Left kidney (tissue), 1 donor: ENCODE measurements at regions not wholly inside any gene's neighbourhood (a gene's known extent, or its start where the extent isn't known, plus 50 kb on each side); places are given as distances from the start of the nearest gene placed in this dataset.
"Not testable (repeated sequence)": the region's sequence is repeated elsewhere in the genome, so short reads cannot be mapped to it uniquely, and the experiment has no call there.

Source experiments
- DNase-seq: peaks from one replicate; pipeline ENCODE4 v3.0.0-alpha.2; 2013

DNA sequence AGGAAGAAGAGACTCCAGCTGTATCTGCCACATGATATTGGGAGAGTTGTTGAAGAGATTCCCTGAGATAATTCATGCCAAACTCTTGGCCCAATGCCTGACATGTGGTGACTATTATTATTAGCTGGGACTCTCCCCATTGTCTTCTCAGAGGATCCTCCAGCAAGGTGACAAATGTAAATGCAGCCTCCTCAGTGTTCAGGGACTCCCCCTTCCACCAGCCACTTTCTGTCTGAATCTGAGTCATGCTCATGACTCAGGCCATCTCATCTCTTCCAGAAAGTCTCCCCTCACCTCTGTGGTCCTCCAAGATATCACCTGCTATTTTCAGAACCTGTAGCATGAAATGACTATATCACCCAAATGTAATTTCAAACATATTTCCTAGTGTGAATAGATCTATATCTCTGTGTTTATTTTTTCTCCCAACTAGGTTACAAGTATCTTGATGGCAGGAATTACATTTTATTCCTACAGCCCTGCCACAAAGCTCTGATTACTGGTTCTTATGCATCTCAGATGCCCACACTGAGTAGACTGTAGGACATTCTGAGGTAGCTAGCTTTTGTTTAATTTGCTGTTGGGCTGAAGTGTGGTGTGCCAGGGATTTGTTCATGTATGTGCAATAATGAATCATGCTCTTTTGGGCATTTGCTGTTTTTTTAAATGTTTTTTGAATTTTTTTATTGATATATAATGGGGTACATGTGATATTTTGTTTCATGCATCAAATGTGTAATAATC, 126.6 kb upstream of the IL12B start:
- no peak for DNase-seq

DNA sequence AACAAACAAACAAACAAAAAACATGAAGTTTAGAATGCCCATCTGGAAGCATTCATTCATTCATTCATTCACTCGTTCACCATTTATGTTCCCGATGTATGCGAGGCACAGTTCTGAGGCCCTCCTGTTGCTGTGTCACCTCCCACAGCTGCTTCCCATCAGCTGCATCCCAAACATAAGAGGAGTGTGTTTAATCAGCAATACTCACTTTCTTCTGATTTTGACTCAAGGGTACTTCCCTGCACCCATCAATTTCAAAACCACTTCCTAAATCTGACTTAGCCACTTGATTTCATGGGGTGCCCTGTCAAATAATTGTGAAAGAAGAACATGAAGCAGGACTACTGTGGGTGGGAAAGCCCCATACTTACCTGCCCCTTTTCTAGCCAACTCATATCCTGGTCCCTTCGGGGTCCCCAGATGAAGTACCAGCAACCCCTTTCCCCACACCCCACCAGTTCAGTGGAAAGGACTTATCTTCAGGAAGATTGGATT, 128.0 kb upstream of the IL12B start:
- DNase-seq: no peak

DNA sequence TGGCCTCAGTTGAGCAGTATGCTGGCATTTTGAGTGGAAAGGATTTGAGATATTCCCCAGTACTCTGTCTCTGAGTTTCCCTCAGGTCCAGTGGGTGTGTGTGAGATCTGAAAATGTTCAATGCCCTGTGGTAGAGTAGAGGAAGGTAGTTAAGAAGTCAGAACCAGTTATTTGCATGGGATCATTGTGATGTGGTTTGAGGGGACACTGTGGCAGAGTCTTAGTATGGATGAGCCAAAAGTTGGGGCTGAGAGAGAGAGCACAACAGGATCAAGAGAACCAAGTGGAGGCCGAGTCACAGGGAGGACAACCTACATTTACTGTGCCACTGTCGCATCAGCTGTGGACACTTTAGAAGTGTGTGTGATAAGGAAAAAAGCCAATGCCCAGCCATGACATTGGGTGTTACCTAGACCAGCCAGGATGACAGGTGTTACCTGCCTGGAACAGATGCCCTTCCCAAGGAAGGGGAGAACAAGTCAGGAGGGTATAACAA, 128.9 kb upstream of the IL12B start:
- DNase-seq: no peak

DNA sequence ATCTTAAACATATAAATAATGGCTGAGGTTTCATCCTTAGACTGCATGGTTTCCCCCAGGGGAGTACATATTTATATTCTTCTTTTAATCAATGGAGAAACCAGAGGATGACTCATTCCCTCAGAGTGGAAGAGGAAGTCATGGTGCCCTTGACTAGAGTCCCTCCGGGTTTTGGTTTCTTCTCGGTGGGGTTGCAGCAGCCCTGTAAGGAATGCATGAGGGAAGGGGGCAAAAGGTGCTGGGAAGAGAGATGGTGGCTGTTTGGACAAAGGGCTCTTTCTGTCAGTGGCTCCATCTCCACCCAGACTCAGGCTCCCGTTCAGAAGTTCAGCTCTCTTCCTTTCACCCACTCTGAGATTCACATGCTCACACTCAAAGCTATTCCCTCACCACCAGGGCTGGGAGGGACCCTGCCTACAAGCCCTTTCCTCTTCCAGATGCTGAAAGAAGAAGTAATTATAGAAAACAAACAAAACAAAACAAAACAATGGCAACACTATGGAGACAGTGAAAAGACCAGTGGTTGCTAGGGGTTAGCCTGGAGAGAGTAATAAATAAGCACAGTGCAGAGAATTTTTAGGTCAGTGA, 129.8 kb upstream of the IL12B start:
- DNase-seq: no peak

DNA sequence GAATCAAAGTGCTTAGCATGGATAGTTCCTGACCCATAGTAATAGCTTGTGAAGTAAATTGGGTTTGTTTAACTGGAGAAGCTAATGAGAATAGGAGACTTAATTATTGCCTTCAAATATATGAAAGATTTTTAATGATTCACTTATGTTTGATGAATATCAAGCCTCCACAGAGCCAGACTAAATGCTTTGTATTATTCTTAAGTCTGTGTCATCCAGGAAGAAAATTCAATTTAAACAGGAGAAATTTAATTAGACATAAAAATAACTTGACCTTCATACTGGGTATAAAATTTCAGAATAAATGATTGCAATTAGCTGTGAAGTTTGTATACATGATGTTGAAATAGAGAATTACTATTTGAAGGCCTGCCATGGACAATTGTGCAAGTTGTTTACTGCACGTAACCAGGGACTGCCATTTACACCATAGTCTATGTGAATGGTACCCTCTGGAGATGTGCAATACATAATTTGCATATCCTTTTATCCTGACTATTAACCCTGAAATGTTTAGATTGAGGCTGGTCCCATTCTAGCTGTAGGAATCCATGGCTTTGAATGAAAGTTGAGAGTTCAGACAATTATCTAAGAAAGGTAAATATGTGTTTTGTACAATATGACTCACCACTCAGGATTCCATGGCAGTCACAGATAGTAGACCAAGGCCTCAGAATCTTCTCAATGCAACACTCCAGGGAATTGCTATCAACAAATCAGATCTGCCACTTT, 133.5 kb upstream of the IL12B start:
- no peak for DNase-seq

DNA sequence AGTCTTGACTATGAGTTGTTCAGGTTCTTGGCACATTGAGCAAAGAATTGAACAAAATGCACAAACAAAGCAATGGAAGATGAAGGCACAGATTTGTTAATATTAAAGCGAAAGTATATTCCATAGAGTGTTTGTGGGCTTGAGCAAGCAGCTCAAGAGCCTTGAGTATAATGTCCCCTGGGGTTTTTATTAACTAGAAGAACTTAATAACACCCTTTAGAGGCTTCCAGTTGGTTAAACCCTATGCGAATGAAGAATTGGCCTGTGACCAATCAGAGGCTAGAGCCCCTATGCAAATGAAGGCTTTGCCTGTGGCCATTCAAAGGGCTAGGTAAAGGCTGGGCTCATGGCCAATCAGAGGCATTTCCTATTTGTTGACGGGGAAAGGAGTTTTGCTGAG, 135.3 kb upstream of the IL12B start:
- no peak for DNase-seq

DNA sequence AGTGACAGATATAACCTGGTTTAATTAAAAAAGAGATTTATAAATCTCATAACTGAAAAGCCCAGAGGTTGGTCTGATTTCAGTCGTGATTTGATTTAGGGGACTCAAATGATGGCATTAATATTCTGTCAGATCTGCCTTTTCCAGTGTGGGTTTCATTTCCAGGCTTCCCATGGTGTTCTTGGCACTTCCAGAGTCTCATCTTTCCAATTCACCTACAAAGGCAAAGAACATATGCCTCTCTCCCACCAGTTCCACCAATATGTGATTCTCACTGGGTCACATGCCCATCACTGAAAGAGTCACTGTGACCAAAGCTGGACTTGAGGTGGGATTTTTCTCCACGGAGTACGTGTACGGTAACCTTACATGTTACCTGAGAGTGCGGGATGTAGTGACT, 137.4 kb upstream of the IL12B start:
- no peak for DNase-seq

DNA sequence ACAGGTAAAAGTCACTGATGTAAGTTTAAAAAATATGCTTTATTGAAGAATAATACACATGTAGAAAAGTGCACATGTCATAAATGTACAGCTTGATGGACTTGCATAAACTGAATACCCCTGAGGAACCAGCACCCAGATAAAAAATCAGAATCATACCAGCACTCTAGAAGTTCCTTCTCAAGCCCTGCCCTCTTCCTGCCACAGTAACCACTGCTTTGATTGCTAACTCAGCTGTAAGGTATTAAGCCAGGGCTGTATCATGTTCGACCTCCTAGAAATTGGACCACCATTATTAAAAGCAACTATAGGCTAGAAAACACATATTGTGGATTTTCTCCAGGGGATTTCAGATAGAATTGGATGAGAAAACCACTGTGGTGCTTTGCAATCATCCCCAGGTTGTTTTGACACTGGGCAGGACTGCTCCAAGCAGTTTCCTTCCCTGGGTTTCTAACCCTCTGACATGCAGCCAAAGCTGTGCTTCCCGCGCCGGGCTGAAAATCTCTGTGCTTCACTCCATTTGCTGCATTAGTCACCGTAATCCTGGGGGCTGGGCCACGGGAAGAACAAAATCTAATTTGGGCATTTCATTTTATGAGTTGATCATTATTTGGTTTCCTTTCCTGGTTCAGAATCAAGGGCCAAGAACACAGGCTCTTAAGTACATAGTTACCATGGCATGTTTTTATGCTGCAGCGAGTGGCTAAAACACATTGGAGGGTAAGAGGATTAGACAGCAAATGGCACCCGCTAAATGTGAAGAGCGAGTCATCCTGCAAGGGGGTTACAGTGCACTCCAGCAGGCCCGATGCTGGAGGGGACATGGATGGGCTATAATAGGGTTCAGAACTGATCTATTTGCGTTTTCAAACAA, 139.4 kb upstream of the IL12B start:
- no peak for DNase-seq

DNA sequence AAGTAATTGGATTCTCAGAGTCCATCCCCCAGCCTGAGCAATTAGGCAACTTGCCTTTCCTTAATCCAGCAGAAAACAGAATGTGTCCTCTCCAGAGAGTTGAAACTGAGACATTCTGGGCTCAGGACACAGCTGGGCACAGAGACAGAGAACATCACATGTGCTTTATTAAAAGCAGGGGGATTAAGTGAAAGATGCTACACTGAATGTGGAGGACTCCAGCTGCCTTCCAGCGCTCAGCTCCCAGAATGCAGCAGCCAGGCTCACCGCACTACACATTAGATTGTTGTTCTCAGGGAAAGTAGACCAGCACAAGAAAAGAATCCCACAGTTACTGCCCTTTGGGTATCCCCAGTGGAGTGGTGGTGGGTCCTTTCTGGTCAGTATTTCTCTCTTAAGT, 141.6 kb upstream of the IL12B start:
- no peak for DNase-seq

DNA sequence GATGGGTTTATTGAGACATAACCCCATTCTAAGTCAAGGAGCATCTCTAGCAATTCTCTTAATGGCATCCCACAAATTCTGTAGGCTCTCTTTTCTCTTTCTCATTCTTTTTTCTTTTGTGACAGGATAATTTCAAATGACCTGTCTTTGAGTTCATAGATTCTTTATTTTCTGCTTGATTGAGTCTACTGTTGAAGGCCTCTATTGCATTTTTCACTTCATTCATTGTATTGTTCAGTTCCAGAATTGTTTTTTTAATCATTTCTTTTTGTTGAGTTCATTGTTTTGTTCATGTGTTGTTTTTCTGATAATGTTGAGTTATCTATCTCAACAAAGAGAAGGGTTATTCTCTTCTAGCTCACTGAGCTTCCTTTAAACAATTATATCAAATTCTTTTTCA, 144.7 kb upstream of the IL12B start:
- DNase-seq: no peak

DNA sequence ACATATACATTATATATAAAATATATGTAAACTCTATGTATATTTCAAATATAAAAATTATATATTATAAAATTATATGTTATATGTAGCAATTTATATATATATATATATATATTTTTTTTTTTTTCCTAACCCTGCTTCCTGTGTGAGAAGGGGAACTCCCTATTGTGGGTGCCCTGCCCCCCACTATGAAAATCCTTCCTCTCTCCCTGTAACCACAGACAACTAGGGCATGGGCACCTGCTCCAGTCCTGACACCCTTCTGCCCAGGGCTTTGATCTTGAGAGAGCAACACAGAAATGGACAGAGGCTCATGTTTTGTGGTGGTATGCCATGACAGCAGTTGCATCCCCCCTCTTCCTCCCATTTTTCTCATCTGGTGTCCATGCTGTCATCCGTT, 148.7 kb upstream of the IL12B start:
- DNase-seq: no peak

DNA sequence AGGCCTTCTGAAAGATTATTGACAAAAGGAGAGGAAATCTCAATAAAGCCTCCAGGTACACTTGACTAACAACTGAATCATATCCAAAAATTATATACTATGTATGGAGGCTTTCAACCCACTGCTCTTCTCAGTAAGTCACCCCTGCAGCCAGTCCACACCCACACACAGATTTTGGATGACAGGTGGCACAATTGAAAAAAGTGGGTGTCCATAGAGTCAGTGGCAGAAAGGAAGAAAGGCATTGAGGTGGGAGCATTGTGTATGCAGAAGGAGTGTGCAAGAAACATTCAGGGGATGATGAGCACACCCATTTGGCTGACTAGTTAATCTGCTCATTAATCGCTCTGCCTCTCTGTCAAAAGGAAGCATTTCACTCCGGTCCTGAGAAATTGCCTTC, 150.6 kb upstream of the IL12B start:
- DNase-seq: no peak

DNA sequence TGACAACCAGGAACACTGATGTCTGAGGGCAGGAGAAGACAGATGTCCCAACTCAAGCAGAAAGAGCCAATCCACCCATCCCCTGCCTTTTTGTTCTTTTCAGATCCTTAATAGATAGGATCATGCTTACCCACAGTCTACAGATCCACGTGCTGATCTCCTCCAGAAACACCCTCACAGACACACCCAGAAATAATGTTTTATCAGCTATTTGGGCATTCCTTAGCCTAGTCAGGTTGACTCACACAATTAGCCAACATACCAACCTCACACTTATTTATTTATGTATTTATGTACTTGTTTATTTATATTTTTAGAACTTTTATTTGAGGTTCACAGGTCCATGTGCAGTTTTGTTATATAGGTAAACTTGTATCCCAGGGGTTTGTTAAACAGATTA, 151.5 kb upstream of the IL12B start:
- DNase-seq: no peak

DNA sequence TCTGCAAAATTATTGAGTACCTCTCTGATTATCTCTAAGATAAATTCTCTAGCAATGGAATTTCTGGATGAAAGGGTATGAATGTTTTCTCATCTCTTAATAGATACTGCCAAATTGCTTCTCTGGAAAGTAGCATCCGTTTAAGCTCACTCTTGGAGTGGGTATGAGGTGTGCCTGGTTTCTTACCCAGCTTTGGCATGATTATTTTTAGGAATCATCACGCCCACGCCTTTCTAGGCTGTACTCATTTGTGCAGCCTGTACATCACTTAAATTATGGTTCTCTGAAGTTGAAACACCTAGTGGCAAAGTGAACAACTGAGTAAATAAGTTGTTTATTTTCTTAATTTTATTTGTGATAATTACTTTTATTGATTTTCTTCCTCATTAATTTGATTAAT, 156.5 kb upstream of the IL12B start:
- no peak for DNase-seq

DNA sequence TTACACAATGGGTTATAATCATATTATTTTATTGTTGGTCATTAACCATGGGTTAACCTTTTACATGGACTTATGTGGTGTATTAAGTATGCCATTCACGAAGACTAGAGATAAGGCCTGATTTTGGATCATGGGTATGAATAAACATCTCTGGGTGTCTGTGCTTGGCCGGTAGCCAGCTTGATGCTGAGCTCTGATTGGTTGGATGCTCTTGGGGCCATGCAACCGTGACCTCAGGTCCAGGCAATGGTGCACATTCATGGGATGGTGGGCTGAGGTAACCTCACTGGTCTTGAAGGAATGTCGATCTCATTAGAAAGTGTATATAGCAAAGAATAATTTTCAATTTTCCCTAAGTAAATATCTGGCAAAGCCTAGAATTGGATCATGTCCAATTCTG, 158.2 kb upstream of the IL12B start:
- no peak for DNase-seq

DNA sequence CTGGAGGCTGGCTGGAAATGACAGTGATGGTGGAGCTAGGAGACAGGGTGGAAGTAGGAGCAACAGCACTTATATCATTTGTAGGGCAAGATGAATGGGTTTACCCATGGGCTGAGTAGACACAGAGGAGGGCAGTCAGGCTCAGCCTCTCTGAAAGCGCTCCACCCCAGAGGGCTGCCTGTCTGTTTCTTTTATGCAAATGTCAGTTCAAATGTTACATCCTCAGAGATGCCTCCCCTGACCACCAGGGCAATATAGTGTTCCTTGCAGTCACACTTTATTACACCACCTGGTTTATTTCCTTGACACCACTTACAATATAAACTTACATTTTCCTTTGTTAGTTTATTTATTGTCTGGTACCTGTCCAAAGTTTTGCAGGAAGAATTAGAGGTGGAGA, 159.5 kb upstream of the IL12B start:
- DNase-seq: no peak

DNA sequence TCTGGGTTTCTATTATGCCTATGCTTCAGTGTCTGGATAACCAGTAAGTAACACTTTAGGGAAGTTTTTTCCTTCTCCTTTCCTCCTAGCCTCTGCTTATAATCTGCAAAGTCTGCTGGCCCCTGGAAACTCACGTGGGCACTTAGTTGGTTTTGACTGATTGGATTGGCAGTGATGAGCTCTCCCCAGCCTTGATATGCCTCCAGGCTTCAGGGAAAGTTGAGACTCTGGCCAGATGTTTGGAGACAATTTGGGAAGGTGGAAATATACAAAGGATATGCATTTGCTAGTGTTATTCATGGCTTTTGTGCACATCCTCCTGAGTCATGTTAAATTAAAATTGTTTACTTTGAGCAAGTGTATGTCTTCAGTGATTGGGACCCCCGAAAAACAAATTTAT, 160.2 kb upstream of the IL12B start:
- DNase-seq: no peak

DNA sequence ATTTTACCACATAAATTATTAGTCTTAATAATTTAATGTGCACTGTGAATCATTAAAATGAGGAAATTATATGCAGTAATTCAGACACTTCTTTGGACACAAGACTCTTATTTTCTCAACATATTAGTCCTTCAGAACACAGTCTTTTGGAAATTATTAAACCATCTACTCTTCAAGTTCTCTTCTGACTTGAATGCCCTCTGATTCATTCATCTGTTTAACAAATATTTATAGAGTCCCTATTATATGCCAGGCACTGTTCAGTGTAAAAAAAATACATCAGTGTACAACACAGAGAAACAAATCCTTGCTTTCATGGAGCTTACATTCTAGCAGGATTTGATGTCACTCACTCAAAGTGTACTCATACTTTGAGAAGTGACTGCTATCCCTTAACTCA, 163.4 kb upstream of the IL12B start:
- no peak for DNase-seq

DNA sequence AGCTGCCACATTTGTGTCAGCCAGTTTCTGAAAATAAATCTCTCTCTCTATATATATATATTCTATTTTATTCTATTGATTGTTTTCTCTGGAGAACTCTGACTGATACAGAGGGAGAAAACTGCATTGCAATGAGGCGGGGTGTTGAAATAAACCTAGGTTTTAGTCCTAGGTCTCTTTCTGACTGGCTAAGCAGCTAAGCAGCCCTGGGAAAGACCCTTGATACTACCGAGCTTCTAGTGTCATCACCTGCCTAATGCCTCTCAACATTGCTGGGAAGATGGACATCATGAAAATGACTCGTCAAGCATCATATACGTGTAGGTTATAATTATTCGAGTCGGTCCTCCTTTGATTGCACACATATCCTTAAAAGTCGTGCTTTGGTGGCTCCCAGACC, 166.5 kb upstream of the IL12B start:
- DNase-seq: no peak

DNA sequence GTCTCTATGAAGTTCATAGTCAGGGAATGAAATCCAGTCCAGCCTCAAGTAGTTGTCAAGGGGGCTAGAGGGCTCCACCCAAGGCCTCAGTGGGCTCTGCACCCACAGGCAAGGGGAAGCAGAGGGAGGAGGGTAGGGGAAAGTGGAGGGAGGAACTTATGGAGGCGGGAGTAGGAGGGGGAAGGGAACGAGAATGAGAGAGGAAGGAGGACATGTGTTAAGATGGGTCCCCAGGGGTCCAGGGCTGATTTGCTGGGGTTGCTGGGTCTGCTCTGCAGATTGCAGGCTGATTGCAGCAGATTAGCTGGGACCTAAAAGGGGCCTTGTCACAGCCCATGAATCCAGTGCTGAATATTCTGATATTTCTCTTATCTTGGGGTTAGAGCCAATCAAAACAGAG, 166.9 kb upstream of the IL12B start:
- no peak for DNase-seq

DNA sequence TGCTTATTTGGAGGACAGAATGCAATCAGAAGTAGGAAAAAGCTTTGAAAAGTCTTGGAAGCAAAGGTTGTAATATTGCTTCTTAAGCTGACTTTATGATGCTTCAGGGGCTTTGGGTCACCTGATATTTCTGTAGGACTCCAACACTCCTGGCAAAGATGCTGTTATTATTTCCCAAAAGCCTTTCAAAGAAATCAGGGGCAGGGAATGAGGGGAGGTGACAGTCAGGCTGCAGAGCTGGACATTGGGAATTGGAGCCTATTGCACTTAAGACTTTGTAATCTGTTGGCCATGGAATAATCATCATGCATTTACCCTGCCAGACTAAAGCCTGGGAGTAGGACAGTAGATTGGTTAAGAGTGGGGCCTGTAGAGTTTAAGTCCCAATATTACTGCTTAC, 168.3 kb upstream of the IL12B start:
- DNase-seq: no peak

DNA sequence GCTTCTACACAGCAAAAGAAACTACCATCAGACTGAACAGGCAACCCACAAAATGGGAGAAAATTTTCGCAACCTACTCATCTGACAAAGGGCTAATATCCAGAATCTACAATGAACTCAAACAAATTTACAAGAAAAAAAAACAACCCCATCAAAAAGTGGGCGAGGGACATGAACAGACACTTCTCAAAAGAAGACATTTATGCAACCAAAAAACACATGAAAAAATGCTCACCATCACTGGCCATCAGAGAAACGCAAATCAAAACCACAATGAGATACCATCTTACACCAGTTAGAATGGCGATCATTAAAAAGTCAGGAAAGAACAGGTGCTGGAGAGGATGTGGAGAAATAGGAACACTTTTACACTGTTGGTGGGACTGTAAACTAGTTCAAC, 171.8 kb upstream of the IL12B start:
- DNase-seq: not testable (repeated sequence)
